PC-3 (cell line): ENCODE measurements at regions not wholly inside any gene's neighbourhood (a gene's known extent, or its start where the extent isn't known, plus 50 kb on each side); places are given as distances from the start of the nearest gene placed in this dataset.

ENCODE experiments used
- ATAC-seq: fragments of 200-7000 bp; cut with Tn5 transposase; 2 replicates; pipeline ENCODE4 v1.9.1; 2020; ENCODE audit warnings: mild to moderate bottlenecking, moderate library complexity
- BruUV-seq: library from RNA; stranded (reverse); fragments of 400-500 nt; replicated peaks from 2 replicates; lab custom pipeline; 2021; lab: Mats Ljungman, UMichigan
- CTCF ChIA-PET: fragments of 300-600 bp; sonication (Branson Sonifier 250); formaldehyde crosslinking; loops from one replicate; lab custom pipeline; 2022; ENCODE audit warnings: antibody characterized with exemption; lab: Charles Lee
- POLR2A ChIA-PET: fragments of 300-600 bp; sonication (Branson Sonifier 250); formaldehyde crosslinking; loops from one replicate; lab custom pipeline; 2022; ENCODE audit warnings: antibody characterized with exemption; ENCODE audit not compliant: unreplicated experiment; lab: Charles Lee
- DNase-seq: peaks from one replicate; pipeline ENCODE4 v3.0.0-alpha.2; 2015
- H2AFZ ChIP-seq: fragments of 300-600 bp; sonication (generic); 2 replicates; pipeline ENCODE4 v1.6.0; 2016; ENCODE audit warnings: antibody characterized with exemption, low read length
- H3F3A ChIP-seq: fragments of 300-600 bp; sonication (generic); one replicate; pipeline ENCODE4 v1.6.0; 2017; ENCODE audit warnings: antibody characterized with exemption, low read length, control low read depth, mild to moderate bottlenecking; ENCODE audit not compliant: unreplicated experiment
- H3K27ac ChIP-seq: fragments of 300-600 bp; sonication (generic); 2 replicates; pipeline ENCODE4 v1.5.1; 2016; ENCODE audit warnings: mild to moderate bottlenecking, low read length
- H3K27me3 ChIP-seq: fragments of 300-600 bp; sonication (generic); 2 replicates; pipeline ENCODE4 v1.6.1; 2016; ENCODE audit warnings: low read length, mixed read lengths
- H3K36me3 ChIP-seq: fragments of 300-600 bp; sonication (generic); 2 replicates; pipeline ENCODE4 v1.6.1; 2016; ENCODE audit warnings: low read depth, mixed run types, low read length, mixed read lengths
- H3K4me1 ChIP-seq: fragments of 300-600 bp; sonication (generic); 2 replicates; pipeline ENCODE4 v1.5.1; 2016; ENCODE audit warnings: low read length; ENCODE audit not compliant: insufficient read depth
- H3K4me2 ChIP-seq: fragments of 300-600 bp; sonication (generic); 2 replicates; pipeline ENCODE4 v1.6.0; 2016; ENCODE audit warnings: low read length
- H3K4me3 ChIP-seq: fragments of 300-600 bp; sonication (generic); 2 replicates; pipeline ENCODE4 v1.5.1; 2016; ENCODE audit warnings: mild to moderate bottlenecking, low read length, mixed read lengths
- H3K79me2 ChIP-seq: fragments of 300-600 bp; sonication (generic); 2 replicates; pipeline ENCODE4 v1.6.1; 2017; ENCODE audit warnings: low read length, mixed read lengths
- H3K9ac ChIP-seq: fragments of 300-600 bp; sonication (generic); 2 replicates; pipeline ENCODE4 v1.6.0; 2016; ENCODE audit warnings: mild to moderate bottlenecking, low read length
- H3K9me2 ChIP-seq: fragments of 300-600 bp; sonication (generic); replicated peaks from 2 replicates; pipeline ENCODE4 v1.6.1; 2016; ENCODE audit warnings: mixed run types, low read length, mixed read lengths
- H3K9me3 ChIP-seq: fragments of 300-600 bp; sonication (generic); 2 replicates; pipeline ENCODE4 v1.6.1; 2016; ENCODE audit warnings: low read length, mixed read lengths
- H4K20me1 ChIP-seq: fragments of 300-600 bp; sonication (generic); 2 replicates; pipeline ENCODE4 v1.6.1; 2016; ENCODE audit warnings: low read length, mixed read lengths
- CTCF ChIP-seq: fragments of 300-600 bp; sonication (generic); conservative IDR thresholded peaks from 2 replicates; pipeline ENCODE4 v1.5.1; 2017; ENCODE audit warnings: antibody characterized with exemption, low read depth, mild to moderate bottlenecking, low read length
- EZH2 ChIP-seq: fragments of 300-600 bp; sonication (generic); IDR thresholded peaks from one replicate; pipeline ENCODE4 v1.6.1; 2017; ENCODE audit warnings: antibody characterized with exemption, mild to moderate bottlenecking, low read length; ENCODE audit not compliant: unreplicated experiment
- EZH2phosphoT487 ChIP-seq: fragments of 300-600 bp; sonication (generic); IDR thresholded peaks from 2 replicates; pipeline ENCODE4 v1.6.1; 2018; ENCODE audit warnings: mild to moderate bottlenecking, antibody characterized with exemption, low read length, borderline replicate concordance
- intact Hi-C: fragments of 100-400 bp; cut with micrococcal nuclease; formaldehyde crosslinking; loops from 2 replicates; pipeline ENCODE4 v1.9.0; 2023

GRCh38 chr9:119667163-119667562 lies 297.9 kb upstream of the BRINP1 start:
- Histone ChIP-seq H3K36me3 (no peaks in the 10 kb centered on the region), H3K27me3 (no peaks in the 10 kb centered on the region), H3K4me2 (no peak overlapping the region), H3K9ac (no peak overlapping the region), H3K9me3 (no peaks in the 10 kb centered on the region), H3K4me3 (no peak overlapping the region), H3K27ac (no peak overlapping the region), H3K4me1 (no peaks in the 10 kb centered on the region), H2AFZ (no peak overlapping the region), H3K79me2 (no peaks in the 10 kb centered on the region), H3F3A (no peaks in the 10 kb centered on the region), H3K9me2 (no peaks in the 10 kb centered on the region), H4K20me1 (no peaks in the 10 kb centered on the region)
- ChIA-PET CTCF (no interaction called here), POLR2A (no interaction called here)
- TF ChIP-seq EZH2phosphoT487 = no peak
- TF ChIP-seq CTCF = no peak
- no peak for TF ChIP-seq EZH2
- BruUV-seq = no TSS peak
- DNase-seq (no peak), ATAC-seq (no peak)
- intact Hi-C loops = no loop called here

GRCh38 chr9:119662329-119662728 lies 293.1 kb upstream of the BRINP1 start:
- ChIA-PET POLR2A (no interaction called here), CTCF (no interaction called here)
- no peak for ATAC-seq
- DNase-seq = no peak
- intact Hi-C loops = no loop called here
- Histone ChIP-seq H3K4me3 (no peak overlapping the region), H3K4me2 (no peak overlapping the region), H3K9me3 (no peaks in the 10 kb centered on the region), H3K79me2 (no peaks in the 10 kb centered on the region), H3K27me3 (no peaks in the 10 kb centered on the region), H3K9ac (no peak overlapping the region), H2AFZ (no peak overlapping the region), H3K4me1 (no peaks in the 10 kb centered on the region), H4K20me1 (no peaks in the 10 kb centered on the region), H3K9me2 (no peaks in the 10 kb centered on the region), H3K27ac (no peak overlapping the region), H3K36me3 (no peaks in the 10 kb centered on the region), H3F3A (no peaks in the 10 kb centered on the region)
- TF ChIP-seq EZH2phosphoT487 (no peak), CTCF (no peak), EZH2 (no peak)
- no TSS peak for BruUV-seq

GRCh38 chr9:119652931-119653330 lies 283.7 kb upstream of the BRINP1 start:
- Histone ChIP-seq H3F3A (no peaks in the 10 kb centered on the region), H3K9me3 (no peaks in the 10 kb centered on the region), H3K27ac (no peak overlapping the region), H2AFZ (no peak overlapping the region), H3K4me2 (no peak overlapping the region), H3K4me3 (no peak overlapping the region), H3K9ac (no peak overlapping the region), H3K79me2 (no peaks in the 10 kb centered on the region), H3K9me2 (no peaks in the 10 kb centered on the region), H3K27me3 (no peaks in the 10 kb centered on the region), H4K20me1 (no peaks in the 10 kb centered on the region), H3K4me1 (no peaks in the 10 kb centered on the region), H3K36me3 (no peaks in the 10 kb centered on the region)
- no peak for DNase-seq
- POLR2A ChIA-PET = no interaction called here
- no TSS peak for BruUV-seq
- no peak for TF ChIP-seq CTCF
- TF ChIP-seq EZH2 = no peak
- TF ChIP-seq EZH2phosphoT487 = no peak
- CTCF ChIA-PET = no interaction called here
- no peak for ATAC-seq
- intact Hi-C loops = no loop called here
